A549 (cell line): ENCODE measurements at regions not wholly inside any gene's neighbourhood (a gene's known extent, or its start where the extent isn't known, plus 50 kb on each side); places are given as distances from the start of the nearest gene placed in this dataset.

Source experiments
- ATAC-seq, 2 experiments: fragments of 200-7000 bp in 1 of 2; fragments of >200 bp in 1 of 2; cut with Nextera tagmentation in 1 of 2; cut with Tn5 transposase in 1 of 2; 3 replicates each; pipeline versions ENCODE4 v1.8.0 to v1.9.1; 2018 to 2020; ENCODE audit warnings: mild to moderate bottlenecking in 1 of 2, moderate library complexity in 1 of 2
- CTCF ChIA-PET: fragments of 300-600 bp; sonication (Branson Sonifier 250); formaldehyde crosslinking; extraction: SDS; loops from one replicate; lab custom pipeline; 2021; ENCODE audit warnings: antibody characterized with exemption, inconsistent platforms; lab: Yijun Ruan, JAX
- POLR2A ChIA-PET: fragments of 350-600 bp; formaldehyde crosslinking; extraction: SDS; loops from one replicate; lab custom pipeline; 2021; ENCODE audit warnings: antibody characterized with exemption, inconsistent platforms; lab: Yijun Ruan, JAX
- DNase-seq, 2 experiments: peaks; one replicate each; pipeline versions ENCODE4 v3.0.0 to v3.0.0-alpha.2; 2011 to 2016; ENCODE audit warnings: low read depth in 1 of 2, low spot score in 1 of 2
- FAIRE-seq: peaks from 2 replicates; lab custom pipeline; 2011; peaks lifted over from hg19 to GRCh38; lab: Jason Lieb, UNC
- H3K27ac ChIP-seq, 2 experiments: fragments of >200 bp; sonication (Bioruptor Twin); formaldehyde crosslinking; 3 replicates each; pipeline ENCODE4 v1.5.1; 2016 to 2017
- H3K4me1 ChIP-seq: fragments of >200 bp; sonication (Bioruptor Twin); formaldehyde crosslinking; 3 replicates; pipeline ENCODE4 v1.6.1; 2016
- H3K4me2 ChIP-seq: fragments of >200 bp; sonication (Bioruptor Twin); formaldehyde crosslinking; 3 replicates; pipeline ENCODE4 v1.6.1; 2016
- H3K4me3 ChIP-seq: fragments of >200 bp; sonication (Bioruptor Twin); formaldehyde crosslinking; 3 replicates; pipeline ENCODE4 v1.5.1; 2016
- H3K9me3 ChIP-seq: fragments of >200 bp; sonication (Bioruptor Twin); formaldehyde crosslinking; 3 replicates; pipeline ENCODE4 v1.6.1; 2016
- CBX2 ChIP-seq: fragments of 200-600 bp; sonication (generic); IDR thresholded peaks from 2 replicates; pipeline ENCODE4 v1.6.1; 2016; ENCODE audit warnings: low read depth, mild to moderate bottlenecking, borderline replicate concordance
- CHD2 ChIP-seq: fragments of 150-350 bp; IDR thresholded peaks from 2 replicates; pipeline ENCODE4 v1.6.1; 2014; ENCODE audit warnings: low read length; ENCODE audit not compliant: partially characterized antibody
- CHD4 ChIP-seq: fragments of 200-600 bp; sonication (generic); IDR thresholded peaks from 2 replicates; pipeline ENCODE4 v1.6.1; 2016; ENCODE audit warnings: antibody characterized with exemption, mild to moderate bottlenecking, borderline replicate concordance
- EHF ChIP-seq: fragments of 250-450 bp; sonication (Bioruptor Pico); IDR thresholded peaks from 2 replicates; pipeline ENCODE4 v1.5.0; 2020; ENCODE audit warnings: mild to moderate bottlenecking
- EP300 ChIP-seq, 2 experiments: fragments of >200 bp; sonication (Bioruptor Twin); formaldehyde crosslinking; IDR thresholded peaks; 2 replicates in 1 of 2; 3 replicates in 1 of 2; pipeline ENCODE4 v1.6.1; 2016 to 2017
- ESRRA ChIP-seq: fragments of 150-350 bp; IDR thresholded peaks from 2 replicates; pipeline ENCODE4 v1.6.1; 2014; ENCODE audit warnings: mild to moderate bottlenecking, low read length, borderline replicate concordance
- FOSL2 ChIP-seq, 2 experiments: fragments of 450-650 bp in 1 of 2; fragments of >200 bp in 1 of 2; sonication (Bioruptor Twin) in 1 of 2; formaldehyde crosslinking; IDR thresholded peaks; 2 replicates each; pipeline versions ENCODE4 v1.5.0 to v1.6.1; 2016 to 2020; ENCODE audit warnings: mild to moderate bottlenecking in 1 of 2, moderate library complexity in 1 of 2
- FOXS1 ChIP-seq: fragments of 250-450 bp; sonication (Bioruptor Pico); IDR thresholded peaks from 2 replicates; pipeline ENCODE4 v1.5.0; 2020; ENCODE audit warnings: mild to moderate bottlenecking, moderate library complexity
- HES2 ChIP-seq: fragments of >200 bp; sonication (Bioruptor Twin); formaldehyde crosslinking; IDR thresholded peaks from 2 replicates; pipeline ENCODE4 v1.6.1; 2016
- HOXB5 ChIP-seq: fragments of 250-450 bp; sonication (Bioruptor Pico); IDR thresholded peaks from 2 replicates; pipeline ENCODE4 v1.5.0; 2020; ENCODE audit warnings: mild to moderate bottlenecking, moderate library complexity
- JUN ChIP-seq, 2 experiments: fragments of >200 bp; sonication (Bioruptor Twin); formaldehyde crosslinking; IDR thresholded peaks; 2 replicates in 1 of 2; 3 replicates in 1 of 2; pipeline ENCODE4 v1.6.1; 2016 to 2017
- KDM5A ChIP-seq: fragments of 200-600 bp; sonication (generic); IDR thresholded peaks from 2 replicates; pipeline ENCODE4 v1.6.1; 2016; ENCODE audit warnings: antibody characterized with exemption, mild to moderate bottlenecking
- MAFK ChIP-seq: fragments of 450-650 bp; IDR thresholded peaks from 2 replicates; pipeline ENCODE4 v1.6.1; 2014; ENCODE audit not compliant: partially characterized antibody
- MYC ChIP-seq: IDR thresholded peaks from 2 replicates; pipeline ENCODE4 v1.6.1; 2012; ENCODE audit warnings: mild to moderate bottlenecking, inconsistent platforms, low read length, improper control_type of control experiment, borderline replicate concordance
- PBX3 ChIP-seq: IDR thresholded peaks from 2 replicates; pipeline ENCODE4 v1.6.1; 2012
- RCOR1 ChIP-seq: fragments of 150-350 bp; IDR thresholded peaks from 2 replicates; pipeline ENCODE4 v1.6.1; 2014; ENCODE audit warnings: antibody characterized with exemption, low read length, low read depth
- RNF2 ChIP-seq: fragments of 200-600 bp; sonication (generic); IDR thresholded peaks from 2 replicates; pipeline ENCODE4 v1.6.1; 2016; ENCODE audit warnings: low read depth, mild to moderate bottlenecking, antibody characterized with exemption, moderate library complexity, borderline replicate concordance
- SMC3 ChIP-seq: fragments of >200 bp; sonication (Bioruptor Twin); formaldehyde crosslinking; IDR thresholded peaks from 3 replicates; pipeline ENCODE4 v1.6.1; 2018; ENCODE audit warnings: inconsistent platforms
- SREBF2 ChIP-seq: fragments of 450-650 bp; IDR thresholded peaks from 2 replicates; pipeline ENCODE4 v1.6.1; 2014; ENCODE audit warnings: mild to moderate bottlenecking, moderate library complexity
- ZC3H11A ChIP-seq: fragments of 450-650 bp; IDR thresholded peaks from 2 replicates; pipeline ENCODE4 v1.6.1; 2014; ENCODE audit warnings: antibody characterized with exemption, mild to moderate bottlenecking
- WGBS: methylation state at CpG from one replicate; pipeline ENCODE4 v1.1.6; 2017; ENCODE audit errors: missing lambda C conversion rate; 5-methylcytosine and 5-hydroxymethylcytosine counted together
- TF ChIP-seq, protein P1 (sequence below): fragments of >200 bp; sonication (Bioruptor Twin); formaldehyde crosslinking; IDR thresholded peaks from 3 replicates; pipeline ENCODE4 v1.5.1; 2016
- TF ChIP-seq, protein P2 (sequence below): fragments of 250-450 bp; sonication (Bioruptor Pico); IDR thresholded peaks from 2 replicates; pipeline ENCODE4 v1.5.0; 2021; ENCODE audit warnings: mild to moderate bottlenecking, moderate library complexity, borderline replicate concordance
- TF ChIP-seq, protein P3 (sequence below): fragments of 200-600 bp; sonication (generic); IDR thresholded peaks from 2 replicates; pipeline ENCODE4 v1.6.1; 2016; ENCODE audit warnings: antibody characterized with exemption, mild to moderate bottlenecking, moderate library complexity

GRCh38 chr12:58384196-58384595 is 442.8 kb downstream of the ATP23 start:
- FAIRE-seq (no peak), ATAC-seq (no peak), DNase-seq (no peak)
- Histone ChIP-seq H3K27ac (no peak overlapping the region), H3K9me3 (no peaks in the 10 kb centered on the region), H3K4me3 (no peak overlapping the region), H3K4me1 (no peaks in the 10 kb centered on the region)
- ChIA-PET POLR2A (no interaction called here), CTCF (no interaction called here)
- 97% methylated on average over 1 of the region's 1 CpG for WGBS
- TF ChIP-seq EP300 (IDR thresholded peaks at IDR 0.05): no peak
- no peak for TF ChIP-seq ZC3H11A
- no peak for TF ChIP-seq ESRRA
- TF ChIP-seq CHD2: no peak
- no peak for TF ChIP-seq MYC
- no peak for TF ChIP-seq JUN (IDR thresholded peaks at IDR 0.05)
- TF ChIP-seq, all 56 proteins: peak for 0
- H3K4me2 ChIP-seq: no peak overlapping the region

DNA sequence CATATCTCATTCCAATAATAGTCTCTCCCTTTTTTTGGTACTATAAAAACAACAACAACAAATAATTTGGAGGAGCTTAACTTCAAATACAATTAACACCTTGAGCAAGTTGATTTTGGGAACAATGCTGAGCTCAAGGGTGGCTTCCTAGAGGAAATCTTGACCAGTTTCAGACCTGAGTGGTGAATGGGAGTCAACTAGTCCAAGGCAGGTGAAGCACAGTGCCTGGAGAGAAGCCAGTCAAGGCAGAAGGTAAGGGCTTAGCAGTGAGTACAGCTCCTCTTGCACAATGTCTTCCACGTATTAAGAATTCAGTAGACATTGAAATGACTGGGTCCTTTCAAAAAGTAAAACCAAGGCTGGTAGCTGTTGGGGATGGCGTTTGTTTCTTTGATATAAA is 444.8 kb downstream of the ATP23 start:
- ATAC-seq (no peak), FAIRE-seq (no peak)
- H3K9me3 ChIP-seq: no peaks in the 10 kb centered on the region
- CTCF ChIA-PET: interaction anchor here (1.3 to 1.4 kb wide), 2 partner anchors 7 to 154 kb away, joined by 3 to 4 read pairs; no protein-coding TSS in a partner anchor
- H3K4me3 ChIP-seq: no peak overlapping the region
- no peak for TF ChIP-seq MAFK
- TF ChIP-seq CBX2: no peak
- TF ChIP-seq, protein P1, sequence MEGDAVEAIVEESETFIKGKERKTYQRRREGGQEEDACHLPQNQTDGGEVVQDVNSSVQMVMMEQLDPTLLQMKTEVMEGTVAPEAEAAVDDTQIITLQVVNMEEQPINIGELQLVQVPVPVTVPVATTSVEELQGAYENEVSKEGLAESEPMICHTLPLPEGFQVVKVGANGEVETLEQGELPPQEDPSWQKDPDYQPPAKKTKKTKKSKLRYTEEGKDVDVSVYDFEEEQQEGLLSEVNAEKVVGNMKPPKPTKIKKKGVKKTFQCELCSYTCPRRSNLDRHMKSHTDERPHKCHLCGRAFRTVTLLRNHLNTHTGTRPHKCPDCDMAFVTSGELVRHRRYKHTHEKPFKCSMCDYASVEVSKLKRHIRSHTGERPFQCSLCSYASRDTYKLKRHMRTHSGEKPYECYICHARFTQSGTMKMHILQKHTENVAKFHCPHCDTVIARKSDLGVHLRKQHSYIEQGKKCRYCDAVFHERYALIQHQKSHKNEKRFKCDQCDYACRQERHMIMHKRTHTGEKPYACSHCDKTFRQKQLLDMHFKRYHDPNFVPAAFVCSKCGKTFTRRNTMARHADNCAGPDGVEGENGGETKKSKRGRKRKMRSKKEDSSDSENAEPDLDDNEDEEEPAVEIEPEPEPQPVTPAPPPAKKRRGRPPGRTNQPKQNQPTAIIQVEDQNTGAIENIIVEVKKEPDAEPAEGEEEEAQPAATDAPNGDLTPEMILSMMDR: no peak
- TF ChIP-seq RNF2: no peak
- TF ChIP-seq FOXS1 (CRISPR knock-in tag): no peak
- TF ChIP-seq HES2: no peak
- TF ChIP-seq, all 56 proteins: peak for 0
- DNase-seq: no peak
- Histone ChIP-seq H3K27ac (no peak overlapping the region), H3K4me2 (no peak overlapping the region), H3K4me1 (no peaks in the 10 kb centered on the region)
- POLR2A ChIA-PET: no interaction called here
- WGBS: 58% methylated on average over 2 of the region's 2 CpGs

DNA sequence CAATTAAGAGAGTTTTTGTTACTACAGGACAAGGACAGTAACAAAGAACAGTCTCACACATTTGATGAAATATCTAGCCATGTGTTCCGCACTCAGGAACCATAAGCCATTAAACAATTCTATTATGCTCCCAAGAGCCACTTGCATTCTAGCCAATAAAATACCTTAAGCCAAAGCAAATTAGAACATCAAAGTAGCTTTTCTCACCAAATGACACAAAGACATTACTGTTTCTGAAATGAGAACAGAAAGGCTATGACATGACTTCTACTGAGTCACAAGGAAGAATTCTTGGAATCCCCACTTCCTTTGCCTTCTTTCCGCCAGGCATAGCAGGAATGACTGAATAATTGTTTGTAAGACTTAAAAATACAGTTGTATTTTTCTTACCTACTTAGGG is 445.8 kb downstream of the ATP23 start:
- 47% methylated on average over 2 of the region's 2 CpGs for WGBS
- Histone ChIP-seq H3K27ac (no peak overlapping the region), H3K4me2 (no peak overlapping the region), H3K9me3 (no peaks in the 10 kb centered on the region), H3K4me1 (no peaks in the 10 kb centered on the region), H3K4me3 (no peak overlapping the region)
- FAIRE-seq (no peak), ATAC-seq (no peak), DNase-seq (no peak)
- ChIA-PET POLR2A (no interaction called here), CTCF (interaction anchor here (1.2 to 1.4 kb wide), 3 partner anchors 8 to 153 kb away, joined by 3 to 4 read pairs (median 3); no protein-coding TSS in a partner anchor)
- TF ChIP-seq SMC3: no peak
- TF ChIP-seq, protein P2, sequence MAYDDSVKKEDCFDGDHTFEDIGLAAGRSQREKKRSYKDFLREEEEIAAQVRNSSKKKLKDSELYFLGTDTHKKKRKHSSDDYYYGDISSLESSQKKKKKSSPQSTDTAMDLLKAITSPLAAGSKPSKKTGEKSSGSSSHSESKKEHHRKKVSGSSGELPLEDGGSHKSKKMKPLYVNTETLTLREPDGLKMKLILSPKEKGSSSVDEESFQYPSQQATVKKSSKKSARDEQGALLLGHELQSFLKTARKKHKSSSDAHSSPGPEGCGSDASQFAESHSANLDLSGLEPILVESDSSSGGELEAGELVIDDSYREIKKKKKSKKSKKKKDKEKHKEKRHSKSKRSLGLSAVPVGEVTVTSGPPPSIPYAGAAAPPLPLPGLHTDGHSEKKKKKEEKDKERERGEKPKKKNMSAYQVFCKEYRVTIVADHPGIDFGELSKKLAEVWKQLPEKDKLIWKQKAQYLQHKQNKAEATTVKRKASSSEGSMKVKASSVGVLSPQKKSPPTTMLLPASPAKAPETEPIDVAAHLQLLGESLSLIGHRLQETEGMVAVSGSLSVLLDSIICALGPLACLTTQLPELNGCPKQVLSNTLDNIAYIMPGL (CRISPR knock-in tag): no peak
- TF ChIP-seq FOSL2 (IDR thresholded peaks at IDR 0.05): no peak
- no peak for TF ChIP-seq FOSL2 (CRISPR knock-in tag; IDR thresholded peaks at IDR 0.05)
- no peak for TF ChIP-seq EHF (CRISPR knock-in tag)
- no peak for TF ChIP-seq PBX3
- no peak for TF ChIP-seq CHD4
- TF ChIP-seq CBX2: no peak
- TF ChIP-seq RCOR1: no peak
- no peak for TF ChIP-seq KDM5A
- TF ChIP-seq, protein P1: no peak
- TF ChIP-seq, protein P3, sequence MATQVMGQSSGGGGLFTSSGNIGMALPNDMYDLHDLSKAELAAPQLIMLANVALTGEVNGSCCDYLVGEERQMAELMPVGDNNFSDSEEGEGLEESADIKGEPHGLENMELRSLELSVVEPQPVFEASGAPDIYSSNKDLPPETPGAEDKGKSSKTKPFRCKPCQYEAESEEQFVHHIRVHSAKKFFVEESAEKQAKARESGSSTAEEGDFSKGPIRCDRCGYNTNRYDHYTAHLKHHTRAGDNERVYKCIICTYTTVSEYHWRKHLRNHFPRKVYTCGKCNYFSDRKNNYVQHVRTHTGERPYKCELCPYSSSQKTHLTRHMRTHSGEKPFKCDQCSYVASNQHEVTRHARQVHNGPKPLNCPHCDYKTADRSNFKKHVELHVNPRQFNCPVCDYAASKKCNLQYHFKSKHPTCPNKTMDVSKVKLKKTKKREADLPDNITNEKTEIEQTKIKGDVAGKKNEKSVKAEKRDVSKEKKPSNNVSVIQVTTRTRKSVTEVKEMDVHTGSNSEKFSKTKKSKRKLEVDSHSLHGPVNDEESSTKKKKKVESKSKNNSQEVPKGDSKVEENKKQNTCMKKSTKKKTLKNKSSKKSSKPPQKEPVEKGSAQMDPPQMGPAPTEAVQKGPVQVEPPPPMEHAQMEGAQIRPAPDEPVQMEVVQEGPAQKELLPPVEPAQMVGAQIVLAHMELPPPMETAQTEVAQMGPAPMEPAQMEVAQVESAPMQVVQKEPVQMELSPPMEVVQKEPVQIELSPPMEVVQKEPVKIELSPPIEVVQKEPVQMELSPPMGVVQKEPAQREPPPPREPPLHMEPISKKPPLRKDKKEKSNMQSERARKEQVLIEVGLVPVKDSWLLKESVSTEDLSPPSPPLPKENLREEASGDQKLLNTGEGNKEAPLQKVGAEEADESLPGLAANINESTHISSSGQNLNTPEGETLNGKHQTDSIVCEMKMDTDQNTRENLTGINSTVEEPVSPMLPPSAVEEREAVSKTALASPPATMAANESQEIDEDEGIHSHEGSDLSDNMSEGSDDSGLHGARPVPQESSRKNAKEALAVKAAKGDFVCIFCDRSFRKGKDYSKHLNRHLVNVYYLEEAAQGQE: no peak
- no peak for TF ChIP-seq HOXB5 (CRISPR knock-in tag)
- TF ChIP-seq ESRRA: no peak
- no peak for TF ChIP-seq SREBF2
